ENCODE measurements at regions not wholly inside any gene's neighbourhood (a gene's known extent, or its start where the extent isn't known, plus 50 kb on each side); places are given as distances from the start of the nearest gene placed in this dataset.
"Not testable (repeated sequence)": the region's sequence is repeated elsewhere in the genome, so short reads cannot be mapped to it uniquely, and the experiment has no call there.

GRCh38 chr12:127157501-127158366, 1109.2 kb upstream of the TMEM132C start:
- not testable (repeated sequence) for TF ChIP-seq CTCF (conservative IDR thresholded peaks at IDR 0.05; ENCODE audit: low read length); EZH2phosphoT487 (IDR thresholded peaks at IDR 0.05; ENCODE audit: borderline replicate concordance, low read depth, low read length)
